ENCODE measurements at regions not wholly inside any gene's neighbourhood (a gene's known extent, or its start where the extent isn't known, plus 50 kb on each side); places are given as distances from the start of the nearest gene placed in this dataset.

- DNase-seq, result no peak
- Mint-ChIP-seq H3K4me3 (no peak overlapping the region), H3K9me3 (no peaks in the 10 kb centered on the region), H3K36me3 (ENCODE audit: low read depth) (no peaks in the 10 kb centered on the region), H3K27me3 (no peaks in the 10 kb centered on the region), H3K4me1 (no peaks in the 10 kb centered on the region), H3K27ac (no peak overlapping the region)
- intact Hi-C loops (cut with micrococcal nuclease), result no loop called here
Observed at GRCh38 chr3:95886616-95887015, 927.8 kb upstream of the EPHA6 start.

- DNase-seq, result no peak
- no peak overlapping the region for H3K27ac Mint-ChIP-seq
- H3K9me3 Mint-ChIP-seq, result no peaks in the 10 kb centered on the region
- no peaks in the 10 kb centered on the region for H3K4me1 Mint-ChIP-seq
- no peaks in the 10 kb centered on the region for H3K27me3 Mint-ChIP-seq
- H3K36me3 Mint-ChIP-seq (ENCODE audit: low read depth), result no peaks in the 10 kb centered on the region
- intact Hi-C loops (cut with micrococcal nuclease), result no loop called here
- H3K4me3 Mint-ChIP-seq, result no peak overlapping the region
Observed at GRCh38 chr3:95887114-95887513, 927.3 kb upstream of the EPHA6 start.

- H3K36me3 Mint-ChIP-seq (ENCODE audit: low read depth), result no peaks in the 10 kb centered on the region
Observed at GRCh38 chr3:95894820-95895219, 919.6 kb upstream of the EPHA6 start.

GRCh38 chr3:95899494-95899893 lies 914.9 kb upstream of the EPHA6 start:
- Mint-ChIP-seq H3K27ac (no peak overlapping the region), H3K27me3 (no peaks in the 10 kb centered on the region), H3K9me3 (no peaks in the 10 kb centered on the region), H3K4me3 (no peak overlapping the region), H3K36me3 (ENCODE audit: low read depth) (no peaks in the 10 kb centered on the region), H3K4me1 (no peaks in the 10 kb centered on the region)
- no peak for DNase-seq
- intact Hi-C loops (cut with micrococcal nuclease), result no loop called here

More at GRCh38 chr3:95894820-95895219, 919.6 kb upstream of the EPHA6 start:
- no peaks in the 10 kb centered on the region for H3K27me3 Mint-ChIP-seq
- no peak for DNase-seq
- H3K9me3 Mint-ChIP-seq, result no peaks in the 10 kb centered on the region
- H3K4me1 Mint-ChIP-seq, result no peaks in the 10 kb centered on the region
- no peak overlapping the region for H3K4me3 Mint-ChIP-seq
- intact Hi-C loops (cut with micrococcal nuclease), result no loop called here
- no peak overlapping the region for H3K27ac Mint-ChIP-seq

GRCh38 chr3:95899911-95900310 lies 914.5 kb upstream of the EPHA6 start:
- Mint-ChIP-seq H3K36me3 (ENCODE audit: low read depth) (no peaks in the 10 kb centered on the region), H3K4me3 (no peak overlapping the region), H3K9me3 (no peaks in the 10 kb centered on the region), H3K4me1 (no peaks in the 10 kb centered on the region), H3K27ac (no peak overlapping the region), H3K27me3 (no peaks in the 10 kb centered on the region)
- no peak for DNase-seq
- intact Hi-C loops (cut with micrococcal nuclease), result no loop called here

- no peak overlapping the region for H3K4me3 Mint-ChIP-seq
- no peaks in the 10 kb centered on the region for H3K36me3 Mint-ChIP-seq (ENCODE audit: low read depth)
- intact Hi-C loops (cut with micrococcal nuclease), result no loop called here
Observed at GRCh38 chr3:95901948-95902347, 912.4 kb upstream of the EPHA6 start.

GRCh38 chr3:95905182-95905581 lies 909.2 kb upstream of the EPHA6 start:
- Mint-ChIP-seq H3K27me3 (no peaks in the 10 kb centered on the region), H3K9me3 (peaks cover 5% of the 10 kb centered on the region), H3K27ac (no peak overlapping the region), H3K36me3 (ENCODE audit: low read depth) (no peaks in the 10 kb centered on the region), H3K4me3 (no peak overlapping the region), H3K4me1 (no peaks in the 10 kb centered on the region)
- DNase-seq, result no peak
- intact Hi-C loops (cut with micrococcal nuclease), result no loop called here

More at GRCh38 chr3:95901948-95902347, 912.4 kb upstream of the EPHA6 start:
- Mint-ChIP-seq H3K4me1 (no peaks in the 10 kb centered on the region), H3K9me3 (no peaks in the 10 kb centered on the region), H3K27me3 (no peaks in the 10 kb centered on the region), H3K27ac (no peak overlapping the region)
- DNase-seq, result no peak

GRCh38 chr3:95911767-95912166 lies 902.6 kb upstream of the EPHA6 start:
- Mint-ChIP-seq H3K27me3 (no peaks in the 10 kb centered on the region), H3K36me3 (ENCODE audit: low read depth) (no peaks in the 10 kb centered on the region), H3K9me3 (peaks cover 5% of the 10 kb centered on the region), H3K27ac (no peak overlapping the region), H3K4me3 (no peak overlapping the region), H3K4me1 (no peaks in the 10 kb centered on the region)
- intact Hi-C loops (cut with micrococcal nuclease), result no loop called here
- DNase-seq, result no peak

GRCh38 chr3:95923496-95924210 lies 890.7 kb upstream of the EPHA6 start:
- Mint-ChIP-seq H3K36me3 (ENCODE audit: low read depth) (no peaks in the 10 kb centered on the region), H3K27ac (no peak overlapping the region)

GRCh38 chr3:95926904-95927501 lies 887.4 kb upstream of the EPHA6 start:
- Mint-ChIP-seq H3K4me1 (no peaks in the 10 kb centered on the region), H3K4me3 (no peak overlapping the region), H3K9me3 (no peaks in the 10 kb centered on the region), H3K36me3 (ENCODE audit: low read depth) (no peaks in the 10 kb centered on the region), H3K27ac (no peak overlapping the region), H3K27me3 (no peaks in the 10 kb centered on the region)
- no peak for DNase-seq
- intact Hi-C loops (cut with micrococcal nuclease), result no loop called here

More at GRCh38 chr3:95923496-95924210, 890.7 kb upstream of the EPHA6 start:
- intact Hi-C loops (cut with micrococcal nuclease), result no loop called here
- H3K4me1 Mint-ChIP-seq, result no peaks in the 10 kb centered on the region
- no peaks in the 10 kb centered on the region for H3K9me3 Mint-ChIP-seq
- H3K27me3 Mint-ChIP-seq, result no peaks in the 10 kb centered on the region
- peak; percentile 60 for DNase-seq
- H3K4me3 Mint-ChIP-seq, result no peak overlapping the region

- intact Hi-C loops (cut with micrococcal nuclease), result no loop called here
- no peak for DNase-seq
- no peaks in the 10 kb centered on the region for H3K9me3 Mint-ChIP-seq
- H3K27me3 Mint-ChIP-seq, result no peaks in the 10 kb centered on the region
- H3K4me1 Mint-ChIP-seq, result no peaks in the 10 kb centered on the region
- H3K4me3 Mint-ChIP-seq, result no peak overlapping the region
- no peak overlapping the region for H3K27ac Mint-ChIP-seq
- no peaks in the 10 kb centered on the region for H3K36me3 Mint-ChIP-seq (ENCODE audit: low read depth)
Observed at GRCh38 chr3:95934181-95934580, 880.2 kb upstream of the EPHA6 start.

GRCh38 chr3:95939235-95939809 lies 875.1 kb upstream of the EPHA6 start:
- Mint-ChIP-seq H3K27ac (no peak overlapping the region), H3K27me3 (no peaks in the 10 kb centered on the region), H3K9me3 (no peaks in the 10 kb centered on the region), H3K4me1 (no peaks in the 10 kb centered on the region), H3K4me3 (no peak overlapping the region), H3K36me3 (ENCODE audit: low read depth) (no peaks in the 10 kb centered on the region)
- intact Hi-C loops (cut with micrococcal nuclease), result no loop called here
- DNase-seq, result no peak

GRCh38 chr3:95965704-95966336 lies 848.6 kb upstream of the EPHA6 start:
- Mint-ChIP-seq H3K9me3 (no peaks in the 10 kb centered on the region), H3K4me1 (no peaks in the 10 kb centered on the region), H3K4me3 (no peak overlapping the region), H3K27me3 (no peaks in the 10 kb centered on the region), H3K36me3 (ENCODE audit: low read depth) (no peaks in the 10 kb centered on the region), H3K27ac (no peak overlapping the region)
- intact Hi-C loops (cut with micrococcal nuclease), result no loop called here
- no peak for DNase-seq

- DNase-seq, result no peak
- no peaks in the 10 kb centered on the region for H3K27me3 Mint-ChIP-seq
- intact Hi-C loops (cut with micrococcal nuclease), result no loop called here
Observed at GRCh38 chr3:95971573-95971972, 842.8 kb upstream of the EPHA6 start.

More at GRCh38 chr3:95971573-95971972, 842.8 kb upstream of the EPHA6 start:
- no peak overlapping the region for H3K4me3 Mint-ChIP-seq
- H3K27ac Mint-ChIP-seq, result no peak overlapping the region
- no peaks in the 10 kb centered on the region for H3K36me3 Mint-ChIP-seq (ENCODE audit: low read depth)
- no peaks in the 10 kb centered on the region for H3K4me1 Mint-ChIP-seq
- H3K9me3 Mint-ChIP-seq, result no peaks in the 10 kb centered on the region
